Neuronal stem cell (in vitro differentiated cells): ENCODE measurements at regions not wholly inside any gene's neighbourhood (a gene's known extent, or its start where the extent isn't known, plus 50 kb on each side); places are given as distances from the start of the nearest gene placed in this dataset.

Experiments
- DNase-seq: peaks from one replicate; pipeline ENCODE4 v3.0.0-alpha.2; 2013; ENCODE audit warnings: low spot score
- H2AFZ ChIP-seq: one replicate; pipeline ENCODE4 v1.6.1; 2013; ENCODE audit warnings: mild to moderate bottlenecking, low read length, inconsistent platforms
- H2AK5ac ChIP-seq: 2 replicates; pipeline ENCODE4 v1.6.1; 2013; ENCODE audit warnings: low read depth, mild to moderate bottlenecking, inconsistent platforms, low read length, moderate library complexity, mixed read lengths
- H2BK120ac ChIP-seq: 2 replicates; pipeline ENCODE4 v1.6.1; 2013; ENCODE audit warnings: low read depth, mild to moderate bottlenecking, inconsistent platforms, low read length, moderate library complexity, mixed read lengths
- H2BK12ac ChIP-seq: one replicate; pipeline ENCODE4 v1.6.1; 2013; ENCODE audit warnings: low read length, inconsistent platforms
- H2BK15ac ChIP-seq: 2 replicates; pipeline ENCODE4 v1.6.1; 2013; ENCODE audit warnings: mild to moderate bottlenecking, low read length, inconsistent platforms, mixed read lengths
- H2BK5ac ChIP-seq: one replicate; pipeline ENCODE4 v1.6.1; 2013; ENCODE audit warnings: inconsistent platforms, mild to moderate bottlenecking, low read length, moderate library complexity
- H3K14ac ChIP-seq: one replicate; pipeline ENCODE4 v1.6.1; 2013; ENCODE audit warnings: low read length, inconsistent platforms
- H3K18ac ChIP-seq: 2 replicates; pipeline ENCODE4 v1.6.1; 2013; ENCODE audit warnings: low read length, inconsistent platforms
- H3K23ac ChIP-seq: 2 replicates; pipeline ENCODE4 v1.6.1; 2013; ENCODE audit warnings: low read depth, mild to moderate bottlenecking, mixed read lengths, low read length, inconsistent platforms; ENCODE audit not compliant: poor library complexity
- H3K27ac ChIP-seq: replicated peaks from 3 replicates; pipeline ENCODE4 v1.5.1; 2013; ENCODE audit warnings: low read length, inconsistent platforms
- H3K27me3 ChIP-seq, 3 experiments: 2 replicates each; pipeline ENCODE4 v1.6.1; 2013; ENCODE audit warnings: low read length in 3 of 3, mild to moderate bottlenecking in 2 of 3, inconsistent platforms in 1 of 3, low read depth in 1 of 3, mixed read lengths in 1 of 3, moderate library complexity in 1 of 3; ENCODE audit not compliant: control insufficient read depth in 3 of 3, insufficient read depth in 3 of 3
- H3K36me3 ChIP-seq, 2 donors: replicated peaks in 1 of 2; 2 replicates each; pipeline ENCODE4 v1.6.1; 2013; ENCODE audit warnings: low read length in 2 of 2; ENCODE audit not compliant: control insufficient read depth in 2 of 2, insufficient read depth in 2 of 2
- H3K4ac ChIP-seq: 2 replicates; pipeline ENCODE4 v1.6.1; 2013; ENCODE audit warnings: inconsistent platforms, mild to moderate bottlenecking, low read length, moderate library complexity
- H3K4me1 ChIP-seq, 2 donors: 1 replicate in 1 of 2; 2 replicates in 1 of 2; pipeline ENCODE4 v1.6.1; 2013; ENCODE audit warnings: low read length in 2 of 2, low read depth in 1 of 2; ENCODE audit not compliant: control insufficient read depth in 2 of 2, insufficient read depth in 1 of 2
- H3K4me2 ChIP-seq: one replicate; pipeline ENCODE4 v1.6.1; 2013; ENCODE audit warnings: mild to moderate bottlenecking, low read length, inconsistent platforms; ENCODE audit not compliant: insufficient read depth, poor library complexity, severe bottlenecking
- H3K4me3 ChIP-seq, 2 donors: 2 replicates each; pipeline ENCODE4 v1.5.1; 2013; ENCODE audit warnings: low read length in 2 of 2, mild to moderate bottlenecking in 2 of 2, inconsistent platforms in 1 of 2, moderate library complexity in 1 of 2
- H3K79me1 ChIP-seq: one replicate; pipeline ENCODE4 v1.6.1; 2013; ENCODE audit warnings: low read depth, mild to moderate bottlenecking, inconsistent platforms, low read length, moderate library complexity
- H3K9ac ChIP-seq: one replicate; pipeline ENCODE4 v1.6.1; 2013; ENCODE audit warnings: mild to moderate bottlenecking, low read depth, low read length, inconsistent platforms; ENCODE audit not compliant: poor library complexity
- H3K9me3 ChIP-seq, 2 donors: replicated peaks in 1 of 2; 2 replicates each; pipeline versions ENCODE3 to v1.6.1; 2013; ENCODE audit warnings: low read length in 2 of 2, mild to moderate bottlenecking in 2 of 2, inconsistent platforms in 1 of 2, low read depth in 1 of 2, mixed read lengths in 1 of 2, moderate library complexity in 1 of 2; ENCODE audit not compliant: control insufficient read depth in 2 of 2, insufficient read depth in 1 of 2
- H4K8ac ChIP-seq: one replicate; pipeline ENCODE4 v1.6.1; 2013; ENCODE audit warnings: low read depth, mild to moderate bottlenecking, inconsistent platforms, low read length, moderate library complexity
- H4K91ac ChIP-seq: one replicate; pipeline ENCODE4 v1.6.1; 2013; ENCODE audit warnings: low read length, low read depth, mild to moderate bottlenecking, inconsistent platforms; ENCODE audit not compliant: poor library complexity
- WGBS, 2 donors: extraction: QIAGEN DNeasy Blood & Tissue Kit; methylation state at CpG; one replicate each; pipeline ENCODE4 v1.1.7; 2013; ENCODE audit warnings: missing lambda C conversion rate in 2 of 2, mixed read lengths in 1 of 2; ENCODE audit not compliant: insufficient read length in 2 of 2, insufficient replicate concordance in 1 of 2; ENCODE audit errors: extremely low coverage in 2 of 2; 5-methylcytosine and 5-hydroxymethylcytosine counted together

- H3K4me1 ChIP-seq: peaks cover 0 to 2% of the 10 kb centered on the region in 2 donors
- no peak for DNase-seq
- no peak overlapping the region for H3K14ac ChIP-seq
- no peaks in the 10 kb centered on the region for H3K79me1 ChIP-seq
- H2BK5ac ChIP-seq: no peak overlapping the region
- H3K18ac ChIP-seq: no peak overlapping the region
- H4K8ac ChIP-seq: no peak overlapping the region
- H2BK12ac ChIP-seq: no peak overlapping the region
- H2BK120ac ChIP-seq: no peak overlapping the region
- H3K4me2 ChIP-seq: no peak overlapping the region
- H3K36me3 ChIP-seq: no peaks in the 10 kb centered on the region
- H2AK5ac ChIP-seq: no peak overlapping the region
- no peak overlapping the region for H3K23ac ChIP-seq
- H2BK15ac ChIP-seq: no peak overlapping the region
- no peak overlapping the region for H3K4ac ChIP-seq
- no peak overlapping the region for H2AFZ ChIP-seq
- no peak overlapping the region for H4K91ac ChIP-seq
- H3K9ac ChIP-seq: no peak overlapping the region
- no peak overlapping the region for H3K27ac ChIP-seq
- no peaks in the 10 kb centered on the region for H3K9me3 ChIP-seq
- no CpG with 5 or more reads among the region's 1 CpG for WGBS, 2 donors
- no peak overlapping the region for H3K4me3 ChIP-seq
- no peaks in the 10 kb centered on the region for H3K27me3 ChIP-seq
Measured at GRCh38 chr5:158115468-158115867, 256.5 kb upstream of the CLINT1 start.

GRCh38 chr5:158108177-158108576, 249.2 kb upstream of the CLINT1 start:
- Histone ChIP-seq H2BK12ac (no peak overlapping the region), H4K91ac (no peak overlapping the region), H3K4me3 (no peak overlapping the region), H3K4ac (no peak overlapping the region), H2AFZ (no peak overlapping the region), H2BK120ac (no peak overlapping the region), H3K4me1 (no peaks in the 10 kb centered on the region), H3K27ac (no peak overlapping the region), H3K18ac (no peak overlapping the region), H3K9me3 (no peaks in the 10 kb centered on the region), H3K14ac (no peak overlapping the region), H3K23ac (no peak overlapping the region), H2BK5ac (no peak overlapping the region), H4K8ac (no peak overlapping the region), H3K4me2 (no peak overlapping the region), H3K9ac (no peak overlapping the region), H2BK15ac (no peak overlapping the region), H3K36me3 (no peaks in the 10 kb centered on the region), H3K27me3 (no peaks in the 10 kb centered on the region), H2AK5ac (no peak overlapping the region), H3K79me1 (no peaks in the 10 kb centered on the region)
- DNase-seq: no peak
- no CpG with 5 or more reads among the region's 3 CpGs for WGBS, 2 donors

DNA sequence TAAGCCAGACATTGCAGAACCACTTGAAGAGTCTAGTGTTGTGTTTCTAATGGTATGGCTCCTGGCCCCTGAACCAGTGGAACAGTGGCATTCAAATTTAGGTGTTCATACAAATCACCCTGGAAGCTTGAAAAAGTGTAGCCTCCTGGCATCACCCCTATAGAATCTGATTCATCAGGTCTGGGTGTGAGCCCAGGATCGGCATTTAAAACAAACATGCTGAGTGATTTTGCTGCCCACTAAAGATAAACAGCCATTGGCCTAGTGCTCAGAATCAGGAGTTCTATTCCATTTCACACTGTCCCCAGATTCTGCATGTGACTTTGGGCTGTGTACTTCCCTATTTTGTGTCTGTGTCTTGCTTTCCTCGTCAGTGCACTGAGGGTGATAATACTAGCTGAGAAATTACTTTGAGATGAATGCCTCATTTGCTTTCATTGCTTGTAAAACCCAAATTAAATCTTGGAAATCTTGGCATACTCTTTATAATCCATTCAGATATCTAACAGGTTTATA, 241.5 kb upstream of the CLINT1 start:
- no peak for DNase-seq
- Histone ChIP-seq H2BK5ac (no peak overlapping the region), H2AK5ac (no peak overlapping the region), H2BK15ac (no peak overlapping the region), H3K27me3 (no peaks in the 10 kb centered on the region), H3K9ac (no peak overlapping the region), H3K36me3 (no peaks in the 10 kb centered on the region), H3K14ac (no peak overlapping the region), H3K79me1 (no peaks in the 10 kb centered on the region), H3K4ac (no peak overlapping the region), H2BK120ac (no peak overlapping the region), H4K91ac (no peak overlapping the region), H3K27ac (no peak overlapping the region), H2BK12ac (peak overlapping the region; percentile 5), H2AFZ (no peak overlapping the region), H3K9me3 (no peaks in the 10 kb centered on the region), H3K23ac (no peak overlapping the region), H4K8ac (no peak overlapping the region), H3K18ac (peak overlapping the region; percentile 42), H3K4me1 (no peaks in the 10 kb centered on the region), H3K4me3 (no peak overlapping the region), H3K4me2 (no peak overlapping the region)
- no CpG with 5 or more reads among the region's 2 CpGs for WGBS, 2 donors

DNA sequence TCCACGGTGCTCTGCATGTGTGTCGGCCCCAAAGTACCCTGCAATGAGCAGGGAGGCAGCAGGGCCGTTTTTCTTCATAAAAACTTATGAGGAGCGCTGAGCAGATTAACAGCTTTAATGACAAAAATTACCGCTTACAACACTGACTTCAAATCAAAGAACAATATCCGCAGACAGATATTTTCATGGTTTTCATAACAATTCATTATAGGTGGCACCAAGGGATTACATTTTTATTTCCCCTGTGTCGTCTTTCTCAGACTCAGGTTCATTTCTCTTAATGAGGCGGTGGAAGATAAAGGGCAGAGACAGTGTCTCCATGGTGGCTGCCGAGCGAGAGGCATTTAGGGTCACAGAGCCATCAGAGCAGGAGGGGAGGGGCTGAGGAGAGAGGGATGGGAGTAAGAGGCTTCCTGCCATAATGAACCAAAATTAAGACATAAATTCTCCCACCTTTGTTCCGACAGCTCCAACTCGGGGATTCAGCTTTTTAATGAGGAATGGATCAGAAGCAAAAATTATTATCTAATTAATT, 240.7 kb upstream of the CLINT1 start:
- H3K36me3 ChIP-seq: no peaks in the 10 kb centered on the region
- WGBS, 2 donors: no CpG with 5 or more reads among the region's 12 CpGs

More for the DNA sequence above, 240.7 kb upstream of the CLINT1 start:
- DNase-seq: no peak
- Histone ChIP-seq H3K14ac (no peak overlapping the region), H2BK12ac (no peak overlapping the region), H3K23ac (peak overlapping the region; percentile 29), H2AK5ac (no peak overlapping the region), H4K91ac (no peak overlapping the region), H2AFZ (no peak overlapping the region), H3K4me3 (no peak overlapping the region), H3K79me1 (no peaks in the 10 kb centered on the region), H3K27ac (no peak overlapping the region), H3K9me3 (no peaks in the 10 kb centered on the region), H3K4me1 (no peaks in the 10 kb centered on the region), H3K18ac (no peak overlapping the region), H3K4ac (no peak overlapping the region), H3K27me3 (no peaks in the 10 kb centered on the region), H4K8ac (no peak overlapping the region), H3K4me2 (no peak overlapping the region), H3K9ac (no peak overlapping the region), H2BK15ac (no peak overlapping the region), H2BK5ac (no peak overlapping the region), H2BK120ac (no peak overlapping the region)
